Neural crest cell (in vitro differentiated cells): ENCODE measurements at regions not wholly inside any gene's neighbourhood (a gene's known extent, or its start where the extent isn't known, plus 50 kb on each side); places are given as distances from the start of the nearest gene placed in this dataset.

Source experiments
- DNase-seq: peaks from one replicate; pipeline ENCODE4 v3.0.0; 2021; ENCODE audit warnings: low read depth, mixed read lengths, low spot score
- H3K27ac Mint-ChIP-seq: one replicate; pipeline ENCODE4 v1.8.0; 2021; ENCODE audit warnings: mild to moderate bottlenecking, mixed read lengths; ENCODE audit not compliant: unreplicated experiment
- H3K27me3 Mint-ChIP-seq: 2 replicates; pipeline ENCODE4 v1.8.0; 2021; ENCODE audit warnings: low read depth, mild to moderate bottlenecking, mixed read lengths
- H3K36me3 Mint-ChIP-seq: 2 replicates; pipeline ENCODE4 v1.8.0; 2021; ENCODE audit warnings: low read depth, mild to moderate bottlenecking, mixed read lengths
- H3K4me1 Mint-ChIP-seq: 2 replicates; pipeline ENCODE4 v1.8.0; 2021; ENCODE audit warnings: mixed read lengths
- H3K4me3 Mint-ChIP-seq: one replicate; pipeline ENCODE4 v1.8.0; 2021; ENCODE audit warnings: mild to moderate bottlenecking, mixed read lengths
- H3K9me3 Mint-ChIP-seq: 2 replicates; pipeline ENCODE4 v1.8.0; 2021; ENCODE audit warnings: mixed read lengths
- CTCF ChIP-seq: fragments of 200-600 bp; sonication (generic); conservative IDR thresholded peaks from 2 replicates; pipeline ENCODE4 v1.5.0; 2021; ENCODE audit warnings: antibody characterized with exemption, mild to moderate bottlenecking

- H3K27me3 Mint-ChIP-seq: peaks cover 43% of the 10 kb centered on the region
- no peak for DNase-seq
- no peaks in the 10 kb centered on the region for H3K4me1 Mint-ChIP-seq
- H3K27ac Mint-ChIP-seq: no peak overlapping the region
- no peak overlapping the region for H3K4me3 Mint-ChIP-seq
- H3K36me3 Mint-ChIP-seq: no peaks in the 10 kb centered on the region
- no peaks in the 10 kb centered on the region for H3K9me3 Mint-ChIP-seq
- no peak for TF ChIP-seq CTCF
Measured at GRCh38 chr10:117638200-117638599, 95.7 kb downstream of the EMX2 start.

- TF ChIP-seq CTCF: no peak
- H3K4me3 Mint-ChIP-seq: no peak overlapping the region
- H3K9me3 Mint-ChIP-seq: no peaks in the 10 kb centered on the region
- peaks cover 46% of the 10 kb centered on the region for H3K27me3 Mint-ChIP-seq
- no peaks in the 10 kb centered on the region for H3K36me3 Mint-ChIP-seq
- H3K27ac Mint-ChIP-seq: no peak overlapping the region
- H3K4me1 Mint-ChIP-seq: no peaks in the 10 kb centered on the region
- no peak for DNase-seq
Measured at GRCh38 chr10:117638664-117639200, 96.2 kb downstream of the EMX2 start.

DNA sequence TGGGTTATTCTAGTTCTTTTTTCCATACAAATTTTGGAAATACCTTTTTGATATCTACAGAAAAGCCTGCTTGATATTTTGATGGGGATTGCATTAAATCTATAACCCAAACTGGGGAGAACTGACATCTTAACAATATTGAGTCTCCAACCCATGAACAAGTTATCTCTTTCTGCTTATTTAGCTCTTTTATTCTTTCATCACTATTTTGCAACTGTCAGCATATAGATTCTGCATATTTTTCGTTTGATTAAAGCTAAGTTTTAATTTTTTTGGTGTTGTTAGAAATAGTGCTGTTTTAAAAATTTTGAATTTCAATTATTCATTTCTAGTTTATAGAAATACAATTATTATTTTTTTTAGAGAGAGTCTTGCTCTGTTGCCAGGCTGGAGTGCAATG lies 97.9 kb downstream of the EMX2 start:
- Mint-ChIP-seq H3K4me1 (no peaks in the 10 kb centered on the region), H3K9me3 (no peaks in the 10 kb centered on the region), H3K27me3 (peaks cover 56% of the 10 kb centered on the region), H3K36me3 (no peaks in the 10 kb centered on the region), H3K4me3 (no peak overlapping the region), H3K27ac (no peak overlapping the region)
- no peak for DNase-seq
- TF ChIP-seq CTCF: no peak

GRCh38 chr10:117646718-117647117 lies 104.2 kb downstream of the EMX2 start:
- no peak overlapping the region for H3K4me3 Mint-ChIP-seq
- no peak for TF ChIP-seq CTCF
- no peaks in the 10 kb centered on the region for H3K4me1 Mint-ChIP-seq
- peaks cover 4% of the 10 kb centered on the region for H3K36me3 Mint-ChIP-seq
- peaks cover 9% of the 10 kb centered on the region for H3K9me3 Mint-ChIP-seq
- no peak overlapping the region for H3K27ac Mint-ChIP-seq
- DNase-seq: no peak
- H3K27me3 Mint-ChIP-seq: peaks cover 28% of the 10 kb centered on the region

DNA sequence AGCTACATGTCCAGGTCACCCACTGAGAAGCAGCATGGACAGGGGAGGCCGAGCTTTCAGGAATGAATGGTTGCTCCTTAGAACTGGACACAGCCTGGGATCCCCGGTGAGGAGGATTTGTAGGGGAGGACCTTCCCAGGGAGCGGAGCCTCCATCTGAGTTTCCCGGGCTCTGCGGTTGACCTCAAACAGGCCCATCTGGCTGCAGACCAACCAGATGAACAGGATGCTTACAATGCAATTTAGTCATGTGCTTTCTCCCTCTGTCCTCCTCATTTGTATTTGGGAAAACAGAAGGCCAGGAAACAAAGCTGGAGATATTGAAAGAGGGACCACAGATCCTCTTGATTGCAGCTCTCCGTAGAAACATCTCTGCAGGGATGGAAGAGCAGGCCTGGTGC lies 104.8 kb downstream of the EMX2 start:
- H3K4me3 Mint-ChIP-seq: no peak overlapping the region
- no peak overlapping the region for H3K27ac Mint-ChIP-seq
- peaks cover 4% of the 10 kb centered on the region for H3K36me3 Mint-ChIP-seq
- TF ChIP-seq CTCF: no peak
- H3K9me3 Mint-ChIP-seq: peaks cover 11% of the 10 kb centered on the region
- DNase-seq: no peak
- no peaks in the 10 kb centered on the region for H3K4me1 Mint-ChIP-seq
- peaks cover 22% of the 10 kb centered on the region for H3K27me3 Mint-ChIP-seq

DNA sequence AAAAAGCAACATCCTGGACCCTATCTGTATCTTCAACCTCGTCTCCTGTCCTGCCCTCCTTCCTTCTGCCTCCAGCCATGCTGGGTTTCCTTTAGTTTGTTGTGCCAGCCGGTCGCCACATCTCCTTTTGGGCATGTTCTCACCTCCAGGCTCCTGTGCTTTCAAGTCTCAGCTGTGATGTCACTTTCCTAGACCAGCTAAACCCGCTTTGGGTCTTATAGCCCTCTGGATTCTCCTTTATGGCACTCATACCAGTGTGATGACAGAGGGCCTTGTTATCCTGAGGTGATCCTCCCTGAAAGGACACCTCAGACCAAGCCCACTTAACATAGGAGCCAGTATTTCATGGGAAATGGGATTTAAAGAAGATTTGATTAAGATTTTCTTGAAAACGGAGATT lies 108.6 kb downstream of the EMX2 start:
- DNase-seq: no peak
- peaks cover 17% of the 10 kb centered on the region for H3K9me3 Mint-ChIP-seq
- no peak for TF ChIP-seq CTCF

More for the DNA sequence above, 108.6 kb downstream of the EMX2 start:
- no peaks in the 10 kb centered on the region for H3K4me1 Mint-ChIP-seq
- H3K4me3 Mint-ChIP-seq: no peak overlapping the region
- H3K27ac Mint-ChIP-seq: no peak overlapping the region
- peaks cover 4% of the 10 kb centered on the region for H3K27me3 Mint-ChIP-seq
- H3K36me3 Mint-ChIP-seq: peaks cover 6% of the 10 kb centered on the region
